Glutamatergic neuron (in vitro differentiated cells): ENCODE measurements at regions not wholly inside any gene's neighbourhood (a gene's known extent, or its start where the extent isn't known, plus 50 kb on each side); places are given as distances from the start of the nearest gene placed in this dataset.

ENCODE experiments used
- DNase-seq: peaks from one replicate; pipeline ENCODE4 v3.0.0; 2022
- H3K27ac Mint-ChIP-seq: one replicate; pipeline ENCODE4 v1.8.0; 2020; ENCODE audit warnings: mild to moderate bottlenecking, mixed read lengths, inconsistent platforms; ENCODE audit not compliant: unreplicated experiment
- H3K27me3 Mint-ChIP-seq: one replicate; pipeline ENCODE4 v1.8.0; 2020; ENCODE audit warnings: mild to moderate bottlenecking, moderate library complexity, mixed read lengths, inconsistent platforms; ENCODE audit not compliant: unreplicated experiment
- H3K36me3 Mint-ChIP-seq: one replicate; pipeline ENCODE4 v1.8.0; 2020; ENCODE audit warnings: mild to moderate bottlenecking, mixed read lengths, inconsistent platforms; ENCODE audit not compliant: unreplicated experiment
- H3K4me1 Mint-ChIP-seq: one replicate; pipeline ENCODE4 v1.8.0; 2020; ENCODE audit warnings: mild to moderate bottlenecking, low read depth, mixed read lengths, inconsistent platforms; ENCODE audit not compliant: unreplicated experiment
- H3K4me3 Mint-ChIP-seq: one replicate; pipeline ENCODE4 v1.8.0; 2020; ENCODE audit warnings: mild to moderate bottlenecking, mixed read lengths, inconsistent platforms; ENCODE audit not compliant: unreplicated experiment
- H3K9me3 Mint-ChIP-seq: one replicate; pipeline ENCODE4 v1.8.0; 2020; ENCODE audit warnings: mild to moderate bottlenecking, moderate library complexity, mixed read lengths, inconsistent platforms; ENCODE audit not compliant: unreplicated experiment
- TF ChIP-seq, protein P1 (sequence below): fragments of 200-600 bp; sonication (generic); IDR thresholded peaks from one replicate; pipeline ENCODE4 v1.5.0; 2021; ENCODE audit not compliant: partially characterized antibody, unreplicated experiment

DNA sequence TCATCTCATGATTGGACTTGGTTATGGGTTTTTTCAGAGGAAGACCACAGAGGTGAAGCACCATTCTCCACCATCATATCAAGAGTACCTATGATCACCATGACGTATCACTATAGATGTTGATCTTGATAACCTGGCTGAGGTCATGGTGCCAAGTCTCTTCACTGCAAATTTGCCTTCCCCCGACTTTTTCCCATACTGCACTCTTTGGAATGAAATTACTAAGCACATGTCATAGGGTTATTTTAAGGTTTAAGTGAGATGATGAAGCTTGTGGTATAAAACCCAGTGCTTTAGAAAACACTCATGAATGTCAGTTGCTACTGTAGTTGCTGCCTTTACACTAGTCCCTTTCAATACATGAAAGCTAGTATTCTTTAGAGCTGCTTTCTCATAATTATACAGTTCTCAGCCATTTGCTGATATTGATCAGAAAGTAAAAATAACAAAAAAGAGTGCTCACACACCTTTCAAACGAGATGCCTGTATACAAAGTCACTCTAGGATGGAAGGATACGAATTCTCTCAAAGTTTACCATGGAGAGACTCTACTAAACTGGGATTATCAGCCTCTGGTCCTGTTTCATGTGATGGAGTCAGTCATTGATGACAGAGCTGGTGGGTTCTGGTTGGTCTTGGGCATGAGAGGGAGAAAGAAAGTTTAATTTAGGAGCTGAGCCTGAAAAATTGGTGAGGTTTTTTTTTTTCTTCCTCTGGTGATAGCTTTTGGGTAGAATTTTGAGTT, 228.1 kb downstream of the PRL start:
- TF ChIP-seq, protein P1, sequence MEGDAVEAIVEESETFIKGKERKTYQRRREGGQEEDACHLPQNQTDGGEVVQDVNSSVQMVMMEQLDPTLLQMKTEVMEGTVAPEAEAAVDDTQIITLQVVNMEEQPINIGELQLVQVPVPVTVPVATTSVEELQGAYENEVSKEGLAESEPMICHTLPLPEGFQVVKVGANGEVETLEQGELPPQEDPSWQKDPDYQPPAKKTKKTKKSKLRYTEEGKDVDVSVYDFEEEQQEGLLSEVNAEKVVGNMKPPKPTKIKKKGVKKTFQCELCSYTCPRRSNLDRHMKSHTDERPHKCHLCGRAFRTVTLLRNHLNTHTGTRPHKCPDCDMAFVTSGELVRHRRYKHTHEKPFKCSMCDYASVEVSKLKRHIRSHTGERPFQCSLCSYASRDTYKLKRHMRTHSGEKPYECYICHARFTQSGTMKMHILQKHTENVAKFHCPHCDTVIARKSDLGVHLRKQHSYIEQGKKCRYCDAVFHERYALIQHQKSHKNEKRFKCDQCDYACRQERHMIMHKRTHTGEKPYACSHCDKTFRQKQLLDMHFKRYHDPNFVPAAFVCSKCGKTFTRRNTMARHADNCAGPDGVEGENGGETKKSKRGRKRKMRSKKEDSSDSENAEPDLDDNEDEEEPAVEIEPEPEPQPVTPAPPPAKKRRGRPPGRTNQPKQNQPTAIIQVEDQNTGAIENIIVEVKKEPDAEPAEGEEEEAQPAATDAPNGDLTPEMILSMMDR, result no peak
- no peaks in the 10 kb centered on the region for H3K36me3 Mint-ChIP-seq

DNA sequence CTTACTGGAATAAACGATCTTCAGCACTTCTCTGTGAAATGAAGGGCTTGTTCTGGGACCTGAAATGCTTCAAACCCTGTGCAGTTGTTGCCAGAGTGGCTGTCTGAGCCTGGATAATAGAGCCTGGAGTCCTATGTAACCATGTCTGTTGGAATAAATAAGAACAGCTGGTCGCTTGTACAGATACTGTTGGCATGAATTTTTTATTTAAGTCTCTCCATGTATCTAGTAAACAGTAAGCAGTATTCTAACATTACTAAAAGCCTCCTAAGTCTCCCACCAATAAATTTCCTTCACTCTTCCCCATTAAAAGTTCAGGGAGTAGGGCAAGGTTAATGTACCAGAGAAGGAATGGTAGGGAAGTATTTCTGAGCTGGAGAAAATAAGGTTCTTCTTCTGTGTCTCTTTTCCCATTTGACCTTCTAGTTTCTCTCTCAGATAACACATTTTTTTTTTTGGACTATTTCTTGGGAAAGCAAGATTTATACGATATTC, 227.5 kb downstream of the PRL start:
- H3K27me3 Mint-ChIP-seq, result peaks cover 5% of the 10 kb centered on the region
- H3K36me3 Mint-ChIP-seq, result peaks cover under 1% of the 10 kb centered on the region
- no peak overlapping the region for H3K4me3 Mint-ChIP-seq
- peaks cover 24% of the 10 kb centered on the region for H3K4me1 Mint-ChIP-seq
- H3K27ac Mint-ChIP-seq, result no peak overlapping the region
- TF ChIP-seq, protein P1, result no peak
- DNase-seq, result no peak
- H3K9me3 Mint-ChIP-seq, result peaks cover 6% of the 10 kb centered on the region

More for the DNA sequence above, 228.1 kb downstream of the PRL start:
- H3K27me3 Mint-ChIP-seq, result peaks cover 5% of the 10 kb centered on the region
- H3K4me3 Mint-ChIP-seq, result no peak overlapping the region
- peaks cover 6% of the 10 kb centered on the region for H3K9me3 Mint-ChIP-seq
- no peak for DNase-seq
- no peak overlapping the region for H3K27ac Mint-ChIP-seq
- peaks cover 24% of the 10 kb centered on the region for H3K4me1 Mint-ChIP-seq

DNA sequence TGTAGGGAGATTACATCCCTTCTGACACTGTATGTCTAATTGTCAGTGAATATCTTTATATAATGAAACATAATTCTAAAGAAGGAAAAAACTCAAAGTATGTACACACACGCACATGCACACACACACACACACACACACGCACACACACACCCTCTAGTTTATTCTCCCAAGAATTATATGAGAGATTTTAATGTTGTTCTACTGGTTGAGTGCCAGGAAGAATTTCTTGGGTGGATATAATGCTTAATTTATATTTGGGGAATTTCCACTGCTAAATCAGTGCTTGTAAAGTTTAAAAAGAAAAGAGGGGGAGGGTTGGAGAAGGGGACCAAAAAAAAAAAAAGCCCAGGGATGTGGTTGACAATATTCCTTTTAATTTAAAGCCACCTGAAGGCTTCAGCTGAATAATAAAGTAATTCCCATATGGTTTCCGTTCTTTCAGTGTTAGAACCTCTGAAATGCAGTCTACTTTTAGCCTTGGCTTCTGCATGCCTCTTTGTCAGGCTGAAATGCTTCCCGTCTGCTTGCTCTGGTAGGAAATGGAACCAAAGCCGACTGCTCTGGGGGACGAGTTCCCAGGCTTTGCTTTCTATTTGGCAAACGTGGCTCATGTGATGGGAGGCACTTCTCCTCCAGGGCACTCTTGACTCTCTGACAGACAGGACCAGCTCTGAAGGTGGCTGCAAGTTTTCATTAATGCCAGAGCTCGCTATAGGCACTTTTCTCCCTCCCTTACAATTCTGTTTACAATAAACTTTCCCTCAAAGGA, 225.4 kb downstream of the PRL start:
- no peak for DNase-seq
- H3K4me1 Mint-ChIP-seq, result peaks cover 24% of the 10 kb centered on the region
- no peak overlapping the region for H3K27ac Mint-ChIP-seq
- peaks cover 6% of the 10 kb centered on the region for H3K27me3 Mint-ChIP-seq
- TF ChIP-seq, protein P1, result no peak
- H3K9me3 Mint-ChIP-seq, result peaks cover 3% of the 10 kb centered on the region
- H3K4me3 Mint-ChIP-seq, result peak overlapping the region; percentile 18
- peaks cover 6% of the 10 kb centered on the region for H3K36me3 Mint-ChIP-seq

DNA sequence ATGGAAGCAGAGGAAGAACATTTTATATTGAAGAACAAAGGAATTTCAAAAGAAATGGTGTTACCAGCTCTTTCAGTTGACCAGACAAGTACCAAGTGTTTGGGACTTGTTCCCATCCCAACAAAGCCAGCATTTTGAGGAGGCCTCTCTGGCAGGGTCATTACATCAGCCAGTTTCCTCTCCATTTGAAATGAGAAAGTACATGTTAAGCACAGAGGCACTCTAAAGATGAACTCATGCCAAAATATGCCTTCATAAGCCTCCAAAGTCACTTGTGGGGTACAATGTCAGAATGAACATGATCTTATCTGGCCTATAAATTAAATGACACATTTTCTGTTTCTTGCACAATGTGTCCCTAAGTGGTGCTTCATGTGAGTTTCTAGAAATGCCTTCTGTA, 223.9 kb downstream of the PRL start:
- H3K9me3 Mint-ChIP-seq, result peaks cover 2% of the 10 kb centered on the region
- H3K27ac Mint-ChIP-seq, result no peak overlapping the region
- H3K36me3 Mint-ChIP-seq, result peaks cover 6% of the 10 kb centered on the region
- peaks cover 6% of the 10 kb centered on the region for H3K27me3 Mint-ChIP-seq
- H3K4me1 Mint-ChIP-seq, result peaks cover 18% of the 10 kb centered on the region
- TF ChIP-seq, protein P1, result no peak
- DNase-seq, result no peak
- no peak overlapping the region for H3K4me3 Mint-ChIP-seq
